Naive thymus-derived CD8-positive, alpha-beta T cell (primary cell): ENCODE measurements at regions not wholly inside any gene's neighbourhood (a gene's known extent, or its start where the extent isn't known, plus 50 kb on each side); places are given as distances from the start of the nearest gene placed in this dataset.
"Not testable (repeated sequence)": the region's sequence is repeated elsewhere in the genome, so short reads cannot be mapped to it uniquely, and the experiment has no call there.

Source experiments
- ATAC-seq, 2 donors: fragments of 150-1000 bp; cut with Tn5 transposase in 1 of 2; sonication (Bioruptor Pico), chemical (Tn5 transposase) in 1 of 2; 1 replicate in 1 of 2; 2 replicates in 1 of 2; pipeline ENCODE4 v1.10.0; 2021; ENCODE audit warnings: mild to moderate bottlenecking in 2 of 2, moderate library complexity in 2 of 2
- POLR2A ChIA-PET: fragments of 350-600 bp; sonication (Branson Sonifier 250); formaldehyde crosslinking; loops from one replicate; lab custom pipeline; 2021; ENCODE audit warnings: antibody characterized with exemption; lab: Charles Lee
- DNase-seq, 10 donors: peaks; one replicate each; pipeline versions ENCODE4 v3.0.0 to v3.0.0-alpha.2; 2020 to 2022
- H3K27ac Mint-ChIP-seq, 10 donors: one replicate each; pipeline ENCODE4 v1.8.0; 2020 to 2022; ENCODE audit warnings: mild to moderate bottlenecking in 10 of 10, mixed read lengths in 10 of 10, moderate library complexity in 4 of 10, inconsistent platforms in 1 of 10
- H3K27me3 Mint-ChIP-seq, 5 donors: one replicate each; pipeline ENCODE4 v1.8.0; 2021 to 2022; ENCODE audit warnings: mixed read lengths in 5 of 5
- H3K36me3 Mint-ChIP-seq, 3 donors: one replicate each; pipeline ENCODE4 v1.8.0; 2020 to 2022; ENCODE audit warnings: mixed read lengths in 3 of 3, mild to moderate bottlenecking in 2 of 3, inconsistent platforms in 1 of 3
- H3K4me1 Mint-ChIP-seq, 4 donors: one replicate each; pipeline ENCODE4 v1.8.0; 2021 to 2022; ENCODE audit warnings: mixed read lengths in 4 of 4
- H3K4me3 Mint-ChIP-seq, 10 donors: one replicate each; pipeline ENCODE4 v1.8.0; 2020 to 2022; ENCODE audit warnings: mild to moderate bottlenecking in 10 of 10, mixed read lengths in 10 of 10, moderate library complexity in 6 of 10, inconsistent platforms in 1 of 10
- H3K9me3 Mint-ChIP-seq, 9 donors: one replicate each; pipeline ENCODE4 v1.8.0; 2020 to 2022; ENCODE audit warnings: mixed read lengths in 9 of 9, mild to moderate bottlenecking in 3 of 9, inconsistent platforms in 1 of 9, moderate library complexity in 1 of 9

GRCh38 chr7:67301667-67302066 lies 305.0 kb downstream of the TYW1 start:
- H3K27ac Mint-ChIP-seq, result peak overlapping the region in 9 of 10 donors; percentile 92 to 99 (median 98)
- peak overlapping the region; percentile 94 to 99 (median 96) for H3K4me3 Mint-ChIP-seq
- POLR2A ChIA-PET, result interaction anchor here (0.6 to 0.8 kb wide), 3 partner anchors 457 to 1928 kb away, joined by 3 to 4 read pairs (median 3); partner anchors contain the start of gene ZNF92
- ATAC-seq (no peak), DNase-seq (no peak)
- H3K36me3 Mint-ChIP-seq, result peaks cover 0 to 31% (median 0%) of the 10 kb centered on the region in 3 donors
- H3K27me3 Mint-ChIP-seq, result peaks cover 0 to 3% (median 0%) of the 10 kb centered on the region in 5 donors
- no peaks in the 10 kb centered on the region for H3K9me3 Mint-ChIP-seq
- peaks cover 13 to 37% (median 24%) of the 10 kb centered on the region in 4 donors for H3K4me1 Mint-ChIP-seq

- H3K27me3 Mint-ChIP-seq, result peaks cover 0 to 3% (median 0%) of the 10 kb centered on the region in 5 donors
- DNase-seq (peak; percentile 88 to 99 (median 97)), ATAC-seq (peak; percentile 85)
- peaks cover 0 to 36% (median 0%) of the 10 kb centered on the region in 3 donors for H3K36me3 Mint-ChIP-seq
- H3K9me3 Mint-ChIP-seq, result no peaks in the 10 kb centered on the region
- POLR2A ChIA-PET, result interaction anchor here (0.6 to 1.0 kb wide), 7 partner anchors 126 to 1928 kb away, joined by 3 to 8 read pairs (median 3); partner anchors contain the start of genes TMEM248 and ZNF92
- H3K4me1 Mint-ChIP-seq, result peaks cover 13 to 39% (median 25%) of the 10 kb centered on the region in 4 donors
- H3K4me3 Mint-ChIP-seq, result peak overlapping the region; percentile 94 to 99 (median 96)
- H3K27ac Mint-ChIP-seq, result peak overlapping the region; percentile 92 to 99 (median 97)
These were observed 305.7 kb downstream of the TYW1 start for GRCh38 chr7:67302113-67303039.

- peaks cover 11 to 36% (median 24%) of the 10 kb centered on the region in 4 donors for H3K4me1 Mint-ChIP-seq
These were observed 308.2 kb downstream of the TYW1 start for GRCh38 chr7:67304846-67305245.

GRCh38 chr7:67306331-67306730 lies 309.7 kb downstream of the TYW1 start:
- Mint-ChIP-seq H3K4me3 (no peak overlapping the region), H3K9me3 (no peaks in the 10 kb centered on the region), H3K27ac (peak overlapping the region in 1 of 10 donors; percentile 38), H3K36me3 (peaks cover 0 to 68% (median 15%) of the 10 kb centered on the region in 3 donors), H3K4me1 (peaks cover 5 to 32% (median 15%) of the 10 kb centered on the region in 4 donors), H3K27me3 (peaks cover 0 to 3% (median 0%) of the 10 kb centered on the region in 5 donors)
- POLR2A ChIA-PET, result no interaction called here
- DNase-seq, result no peak
- no peak for ATAC-seq

More at GRCh38 chr7:67304846-67305245, 308.2 kb downstream of the TYW1 start:
- peaks cover 0 to 54% (median 9%) of the 10 kb centered on the region in 3 donors for H3K36me3 Mint-ChIP-seq
- ATAC-seq, H3K9me3 Mint-ChIP-seq, H3K27me3 Mint-ChIP-seq, DNase-seq, POLR2A ChIA-PET: not testable (repeated sequence)
- H3K27ac Mint-ChIP-seq, result peak overlapping the region in 2 of 10 donors; percentile 46 to 53
- H3K4me3 Mint-ChIP-seq, result peak overlapping the region in 7 of 10 donors; percentile 23 to 62 (median 33)

- no peaks in the 10 kb centered on the region for H3K27me3 Mint-ChIP-seq
- peak overlapping the region in 1 of 10 donors; percentile 58 for H3K27ac Mint-ChIP-seq
- H3K4me3 Mint-ChIP-seq, result no peak overlapping the region
- POLR2A ChIA-PET, result no interaction called here
- H3K9me3 Mint-ChIP-seq, result no peaks in the 10 kb centered on the region
- no peak for ATAC-seq
- DNase-seq, result no peak
- H3K4me1 Mint-ChIP-seq, result peaks cover 6 to 23% (median 10%) of the 10 kb centered on the region in 4 donors
- peaks cover 0 to 94% (median 27%) of the 10 kb centered on the region in 3 donors for H3K36me3 Mint-ChIP-seq
These were observed 313.3 kb downstream of the TYW1 start for GRCh38 chr7:67309764-67310549.

GRCh38 chr7:67311901-67312300 lies 315.3 kb downstream of the TYW1 start:
- DNase-seq (no peak), ATAC-seq (no peak)
- H3K4me3 Mint-ChIP-seq, result no peak overlapping the region
- no peaks in the 10 kb centered on the region for H3K9me3 Mint-ChIP-seq
- H3K36me3 Mint-ChIP-seq, result peaks cover 0 to 93% (median 30%) of the 10 kb centered on the region in 3 donors
- H3K4me1 Mint-ChIP-seq, result peaks cover 0 to 12% (median 5%) of the 10 kb centered on the region in 4 donors
- H3K27ac Mint-ChIP-seq, result peak overlapping the region in 2 of 10 donors; percentile 10 to 51
- no peaks in the 10 kb centered on the region for H3K27me3 Mint-ChIP-seq
- POLR2A ChIA-PET, result no interaction called here

GRCh38 chr7:67313213-67313612 lies 316.6 kb downstream of the TYW1 start:
- Mint-ChIP-seq H3K36me3 (peaks cover 0 to 87% (median 28%) of the 10 kb centered on the region in 3 donors), H3K4me3 (no peak overlapping the region), H3K4me1 (peaks cover 0 to 12% (median 5%) of the 10 kb centered on the region in 4 donors), H3K27ac (peak overlapping the region in 1 of 10 donors; percentile 15), H3K9me3 (no peaks in the 10 kb centered on the region), H3K27me3 (no peaks in the 10 kb centered on the region)
- ATAC-seq (no peak), DNase-seq (no peak)
- POLR2A ChIA-PET, result no interaction called here

- ATAC-seq, H3K27me3 Mint-ChIP-seq, H3K4me1 Mint-ChIP-seq, H3K9me3 Mint-ChIP-seq, POLR2A ChIA-PET, H3K27ac Mint-ChIP-seq, DNase-seq, H3K4me3 Mint-ChIP-seq: not testable (repeated sequence)
- peaks cover 0 to 81% (median 14%) of the 10 kb centered on the region in 3 donors for H3K36me3 Mint-ChIP-seq
These were observed 320.3 kb downstream of the TYW1 start for GRCh38 chr7:67316902-67317301.

GRCh38 chr7:67328257-67328656 lies 331.6 kb downstream of the TYW1 start:
- POLR2A ChIA-PET, H3K4me1 Mint-ChIP-seq, DNase-seq, ATAC-seq, H3K27ac Mint-ChIP-seq, H3K4me3 Mint-ChIP-seq, H3K9me3 Mint-ChIP-seq, H3K36me3 Mint-ChIP-seq, H3K27me3 Mint-ChIP-seq: not testable (repeated sequence)

- ATAC-seq, H3K9me3 Mint-ChIP-seq, H3K4me1 Mint-ChIP-seq, DNase-seq, H3K27me3 Mint-ChIP-seq, POLR2A ChIA-PET, H3K27ac Mint-ChIP-seq, H3K4me3 Mint-ChIP-seq: not testable (repeated sequence)
- peaks cover 4 to 19% (median 6%) of the 10 kb centered on the region in 3 donors for H3K36me3 Mint-ChIP-seq
These were observed 338.5 kb downstream of the TYW1 start for GRCh38 chr7:67335165-67335564.

GRCh38 chr7:67335663-67336062 lies 339.0 kb downstream of the TYW1 start:
- POLR2A ChIA-PET, H3K27me3 Mint-ChIP-seq, H3K9me3 Mint-ChIP-seq, H3K4me3 Mint-ChIP-seq, H3K4me1 Mint-ChIP-seq, H3K27ac Mint-ChIP-seq, DNase-seq, ATAC-seq: not testable (repeated sequence)
- H3K36me3 Mint-ChIP-seq, result peaks cover 4 to 24% (median 6%) of the 10 kb centered on the region in 3 donors

GRCh38 chr7:67338545-67338944 lies 341.9 kb downstream of the TYW1 start:
- peaks cover 14 to 44% (median 16%) of the 10 kb centered on the region in 3 donors for H3K36me3 Mint-ChIP-seq
- ATAC-seq, H3K4me1 Mint-ChIP-seq, H3K4me3 Mint-ChIP-seq, H3K9me3 Mint-ChIP-seq, POLR2A ChIA-PET, H3K27me3 Mint-ChIP-seq, DNase-seq: not testable (repeated sequence)
- peak overlapping the region in 1 of 10 donors; percentile 55 for H3K27ac Mint-ChIP-seq
